Activated CD4-positive, alpha-beta T cell treated with anti-CD3 and anti-CD28 coated beads, Interleukin-2, amount 50 U/mL, for 1 hour (primary cell): ENCODE measurements at regions not wholly inside any gene's neighbourhood (a gene's known extent, or its start where the extent isn't known, plus 50 kb on each side); places are given as distances from the start of the nearest gene placed in this dataset.
"Not testable (repeated sequence)": the region's sequence is repeated elsewhere in the genome, so short reads cannot be mapped to it uniquely, and the experiment has no call there.

Source experiments
- DNase-seq: peaks from one replicate; pipeline ENCODE4 v3.0.0-alpha.2; 2020

DNA sequence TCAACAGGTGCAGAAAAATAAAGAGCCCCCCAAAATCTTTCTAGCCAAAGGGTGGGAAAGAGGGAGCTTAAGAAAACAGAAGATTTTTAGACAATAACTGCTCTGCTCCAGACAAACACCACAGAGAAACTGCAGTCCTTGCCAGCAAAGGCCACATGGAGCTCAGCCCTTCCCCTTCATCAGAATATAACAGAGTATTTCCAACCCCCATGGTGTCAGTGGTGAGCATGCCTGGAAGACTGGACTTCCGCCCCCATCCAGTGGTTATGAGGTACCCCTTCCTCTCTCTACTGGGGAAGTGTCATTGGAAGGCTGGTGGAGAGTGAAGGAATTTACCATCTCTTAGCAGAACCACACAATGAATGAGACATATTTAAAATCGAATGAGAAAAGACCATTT, 1007.3 kb upstream of the CELF2 start:
- DNase-seq = no peak

DNA sequence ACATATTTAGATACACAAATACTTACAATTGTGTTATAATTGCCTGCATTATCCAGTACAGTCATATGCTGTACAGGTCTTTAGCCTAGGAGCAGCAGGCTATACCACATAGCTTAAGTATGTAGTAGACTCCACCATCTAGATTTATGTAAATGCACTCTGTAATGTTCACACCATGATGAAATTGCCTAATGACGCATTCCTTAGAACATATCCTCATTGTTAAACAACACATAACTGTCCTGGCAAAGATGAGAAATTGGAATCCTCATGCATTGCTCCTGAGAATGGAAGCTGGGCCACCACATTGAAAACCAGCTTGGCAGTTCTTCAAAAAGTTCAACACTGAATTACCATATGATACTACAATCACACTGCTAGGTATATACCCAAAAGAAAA, 1002.8 kb upstream of the CELF2 start:
- DNase-seq = no peak

DNA sequence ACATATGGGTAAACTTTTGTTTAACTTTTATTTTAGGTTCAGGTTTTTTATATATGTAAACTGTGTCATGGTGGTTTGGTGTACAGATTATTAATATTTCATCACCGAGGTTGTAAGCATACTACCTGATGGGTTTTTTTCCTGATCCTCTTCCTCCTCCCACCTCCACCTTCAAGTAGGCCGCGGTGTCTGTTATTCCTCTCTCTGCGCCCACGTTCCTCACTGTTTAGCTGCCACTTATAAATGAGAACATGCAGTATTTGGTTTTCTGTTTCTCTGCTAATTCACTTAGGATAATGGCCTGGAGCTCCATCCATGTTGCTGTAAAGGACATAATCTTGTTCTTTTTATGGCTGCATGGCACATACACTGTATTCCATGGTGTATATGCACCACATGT, 1000.0 kb upstream of the CELF2 start:
- no peak for DNase-seq

DNA sequence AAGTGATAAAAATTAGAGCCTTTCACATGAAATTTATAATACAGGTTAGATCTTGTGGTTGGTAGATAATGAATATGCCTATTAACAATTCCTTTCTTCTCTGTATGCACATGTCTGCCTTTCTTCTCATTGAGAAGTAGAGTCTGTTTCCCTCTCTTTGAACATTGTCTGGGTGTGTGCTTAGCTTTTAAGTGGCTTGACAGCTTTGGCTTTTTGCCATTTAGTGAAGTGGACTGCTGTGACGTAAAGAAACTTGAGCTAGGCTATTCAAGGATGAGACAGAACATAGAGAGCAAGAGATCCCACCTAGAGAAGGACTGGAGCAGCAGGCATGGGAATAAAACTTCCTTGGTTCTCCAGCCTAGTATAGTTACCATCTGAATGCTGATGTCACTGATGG, 996.7 kb upstream of the CELF2 start:
- no peak for DNase-seq

DNA sequence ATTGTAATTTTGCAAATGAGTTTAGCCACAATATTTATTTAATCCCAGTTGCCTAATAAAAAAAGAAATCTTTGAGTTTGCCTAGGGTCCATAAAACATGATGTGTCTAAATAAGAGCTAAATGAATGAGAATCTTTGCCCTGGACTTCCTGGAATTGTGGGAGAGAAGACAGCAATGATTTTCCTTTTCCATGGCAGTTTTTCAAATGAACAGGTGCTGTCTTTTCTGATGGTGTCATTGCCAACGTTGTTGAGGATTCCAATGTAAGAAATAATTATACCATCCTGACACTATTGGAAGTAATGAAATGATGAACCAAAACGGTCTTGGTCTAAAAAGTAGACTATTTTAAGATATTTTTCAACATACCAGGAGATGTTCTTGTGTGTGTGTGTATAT, 984.7 kb upstream of the CELF2 start:
- no peak for DNase-seq

DNA sequence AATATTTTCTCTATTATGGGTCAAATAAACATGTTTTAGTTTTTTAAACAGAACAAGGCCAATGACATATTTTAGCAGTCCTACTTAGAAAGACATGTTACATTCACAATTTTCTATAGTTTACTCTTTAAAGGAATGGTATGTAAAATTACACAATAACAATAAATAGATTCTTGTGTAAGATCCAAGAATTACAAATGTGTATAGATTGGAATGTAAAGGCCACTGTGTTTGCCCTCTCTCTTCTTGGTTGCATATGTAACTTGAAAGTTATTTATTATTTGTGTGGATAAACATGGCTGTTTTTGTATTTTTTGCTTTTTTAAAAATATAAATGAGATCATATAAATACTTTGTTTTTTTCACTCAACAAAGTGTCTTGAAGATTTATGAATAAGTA, 979.3 kb upstream of the CELF2 start:
- no peak for DNase-seq

DNA sequence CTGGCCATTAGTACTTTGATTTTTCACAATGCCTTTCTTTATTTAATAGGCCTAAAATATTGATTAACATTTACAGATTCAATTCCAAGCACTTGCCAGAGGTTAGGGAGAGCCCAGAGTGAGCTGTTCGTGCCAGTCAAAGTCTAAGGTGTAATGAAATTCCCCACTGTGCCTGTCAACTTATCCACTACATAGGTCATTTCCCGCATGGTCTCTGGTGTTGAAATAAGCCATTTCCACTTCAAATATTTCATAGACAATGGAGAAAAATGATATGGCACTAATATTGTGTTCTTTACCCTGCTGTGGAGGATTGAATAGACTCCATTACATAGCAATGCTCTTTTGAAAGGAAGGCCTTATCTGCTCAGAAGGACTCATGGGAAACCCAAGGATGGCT, 978.1 kb upstream of the CELF2 start:
- DNase-seq = no peak

DNA sequence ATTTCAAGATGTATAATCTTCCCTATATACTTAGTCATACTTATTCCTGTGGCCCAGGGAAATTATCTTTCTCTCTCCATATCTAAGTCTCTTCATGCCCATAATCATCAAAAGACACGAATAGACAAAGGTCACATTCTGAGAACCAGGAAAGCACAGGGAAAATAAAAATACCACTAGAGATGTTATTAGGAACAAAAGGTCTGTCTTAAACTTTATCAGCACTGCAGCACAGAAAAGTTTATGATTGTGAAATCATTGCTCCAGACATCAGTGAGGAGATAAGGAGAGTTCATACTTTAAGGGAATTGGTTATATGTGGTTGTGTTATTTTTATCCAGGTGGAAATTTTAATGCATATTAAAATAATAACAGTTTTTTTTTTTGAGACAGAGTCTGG, 974.6 kb upstream of the CELF2 start:
- DNase-seq = no peak

DNA sequence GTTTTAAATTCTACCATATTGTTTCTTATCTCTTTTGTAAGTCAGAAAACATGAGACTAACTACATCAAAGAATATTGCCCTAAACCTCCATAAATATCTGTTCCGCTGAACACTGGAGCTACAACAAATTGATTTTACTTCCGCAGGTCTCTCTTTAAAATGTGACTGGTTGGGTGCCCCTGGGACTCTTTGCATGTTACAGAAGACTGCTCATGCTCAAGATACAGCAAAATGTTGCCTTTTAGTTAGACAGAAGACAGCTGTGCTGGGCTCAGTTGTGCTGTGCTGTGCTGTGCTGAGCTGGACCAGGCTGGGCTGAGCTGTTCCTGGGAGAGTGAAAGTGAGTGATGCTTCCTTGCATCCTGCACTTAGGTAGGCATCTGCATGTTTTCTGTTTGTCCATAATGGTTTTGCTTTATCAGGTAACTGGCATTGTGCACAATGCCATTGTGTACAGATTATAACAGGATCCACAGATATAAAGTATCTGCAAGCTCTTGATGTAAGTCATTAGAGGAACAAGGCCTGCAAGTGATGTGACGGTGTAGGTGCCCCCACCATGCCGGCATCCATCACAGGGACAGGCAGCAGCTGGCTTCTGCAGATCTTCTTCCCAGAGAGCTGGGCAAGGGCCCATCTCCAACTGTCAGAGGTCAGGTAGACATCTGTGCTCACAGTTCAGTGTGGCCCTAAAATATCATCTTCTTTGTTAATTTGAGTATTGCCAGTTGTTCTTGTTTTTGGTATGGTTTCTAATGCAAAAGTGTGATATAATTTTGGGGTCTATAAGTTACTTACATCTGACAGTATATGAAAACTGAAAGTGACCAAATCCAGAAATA, 972.5 kb upstream of the CELF2 start:
- DNase-seq = no peak

DNA sequence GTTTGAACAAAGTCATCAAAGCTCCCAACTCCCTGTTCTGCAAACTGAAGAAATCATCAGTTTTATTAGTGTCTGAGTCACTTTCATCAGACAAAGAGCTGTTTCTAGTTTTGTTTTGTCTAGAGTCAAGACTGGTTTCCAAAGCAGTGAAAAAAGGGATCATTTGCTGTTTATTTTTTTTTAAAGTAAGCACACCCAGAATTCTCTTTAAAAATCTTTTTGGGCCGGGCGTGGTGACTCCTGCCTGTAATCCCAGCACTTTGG, 972.0 kb upstream of the CELF2 start:
- no peak for DNase-seq

DNA sequence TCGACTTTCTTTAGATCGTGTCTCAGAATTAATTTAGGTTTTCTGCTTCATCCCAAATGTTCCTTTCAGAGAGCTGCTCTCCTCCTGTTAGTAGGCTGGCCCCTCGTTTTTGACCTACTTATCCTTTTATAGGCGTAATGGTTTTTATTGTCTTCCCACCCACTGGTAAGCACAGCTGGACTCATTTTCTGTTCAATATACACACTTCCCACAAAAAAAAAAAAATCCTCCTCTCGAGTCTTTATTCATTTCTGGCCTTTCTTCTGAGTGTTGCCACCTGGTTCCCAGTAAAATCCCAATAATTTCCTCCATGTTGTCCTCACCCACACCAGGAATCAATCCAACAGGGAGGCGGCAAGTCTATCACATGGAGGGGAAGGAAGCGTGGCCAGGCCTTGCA, 970.2 kb upstream of the CELF2 start:
- DNase-seq = no peak

DNA sequence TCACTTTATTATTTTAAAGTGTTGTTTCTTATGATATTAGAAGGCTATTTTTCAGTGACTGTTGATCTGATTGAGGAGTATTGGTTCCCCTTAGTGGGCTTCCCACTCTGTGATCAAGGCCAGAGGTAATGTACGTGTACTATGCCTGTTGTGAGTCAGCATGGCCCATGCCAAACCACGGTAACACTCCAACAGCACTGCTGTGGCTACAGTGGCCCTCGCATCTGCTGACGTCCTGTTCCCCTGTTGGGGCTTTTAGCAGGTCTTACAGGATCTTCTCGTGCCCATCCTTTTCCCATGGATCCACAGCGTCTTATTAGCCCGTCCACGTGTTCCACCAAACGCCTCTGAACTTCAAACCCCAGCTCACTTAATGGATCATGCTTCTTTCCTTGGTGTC, 964.6 kb upstream of the CELF2 start:
- no peak for DNase-seq

DNA sequence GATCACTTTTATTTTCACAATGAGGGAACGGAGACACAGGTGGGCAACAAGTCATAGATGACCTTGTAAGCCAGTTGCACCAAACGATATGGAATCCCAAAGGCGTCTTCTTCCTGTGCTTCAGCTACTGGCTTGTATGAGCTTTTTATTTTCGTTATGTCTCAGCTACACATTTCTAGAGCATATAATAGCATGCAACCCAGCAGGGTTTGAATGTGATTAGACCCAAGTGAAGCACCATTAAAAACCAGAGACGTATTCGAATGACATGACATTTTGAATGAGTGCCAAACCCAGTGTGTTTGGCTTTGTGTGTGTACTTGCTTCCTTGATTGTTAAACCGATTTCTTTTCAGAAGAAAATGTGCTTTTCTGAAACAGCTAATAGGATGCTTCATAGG, 963.2 kb upstream of the CELF2 start:
- no peak for DNase-seq

DNA sequence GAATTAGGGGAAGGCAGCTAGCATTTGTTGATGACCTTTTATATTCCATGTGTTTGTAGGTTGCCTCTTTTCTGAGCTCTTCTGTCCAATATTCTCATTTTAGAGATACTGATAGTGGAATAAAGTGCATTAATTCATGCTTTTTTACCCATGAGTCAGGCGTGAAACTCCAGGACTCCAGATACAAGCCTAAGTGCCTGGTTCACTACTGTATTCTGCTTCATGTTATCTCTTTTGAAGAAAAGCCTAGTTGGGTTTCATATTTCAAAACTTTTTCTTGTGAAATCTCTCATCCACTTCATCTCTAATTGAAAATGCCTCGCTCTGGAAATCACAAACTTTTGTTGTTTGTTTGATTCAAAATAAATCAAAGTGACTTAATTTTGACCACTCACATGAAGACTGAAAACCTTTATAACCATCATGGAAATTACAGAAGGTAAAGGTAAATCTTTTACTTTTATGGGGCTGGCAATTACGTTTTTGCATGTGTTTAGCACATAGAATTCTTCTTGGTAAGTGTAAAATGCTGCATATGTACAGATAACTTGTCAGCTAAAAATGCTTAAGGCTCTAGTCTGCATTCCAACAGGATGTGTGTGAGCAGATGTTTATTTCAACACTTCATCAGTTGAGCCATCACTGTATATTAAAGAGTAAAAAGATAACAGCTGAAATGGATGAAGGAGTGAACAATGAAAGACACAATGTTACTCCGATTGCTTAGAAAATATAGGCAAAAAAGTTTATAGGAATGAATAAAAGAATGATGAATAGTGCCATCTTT, 961.8 kb upstream of the CELF2 start:
- no peak for DNase-seq

DNA sequence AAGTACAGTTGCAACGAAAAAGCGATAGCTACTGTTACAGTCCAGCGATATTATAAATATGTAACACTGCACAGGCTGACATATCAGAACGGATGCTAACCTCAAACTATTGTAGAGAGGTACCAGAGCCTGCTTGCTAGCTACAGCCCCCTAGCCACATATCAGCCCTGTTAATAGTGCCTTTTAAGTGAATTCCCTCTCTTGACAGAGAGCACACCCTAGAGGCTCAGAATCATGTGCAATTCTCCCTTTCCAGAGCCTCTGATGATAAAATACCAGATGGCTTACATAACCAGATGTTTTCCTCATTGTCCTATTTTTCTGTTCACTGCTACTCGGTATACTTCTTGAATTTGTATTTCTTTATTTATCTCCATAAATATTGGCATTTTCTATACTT, 960.7 kb upstream of the CELF2 start:
- DNase-seq = no peak

DNA sequence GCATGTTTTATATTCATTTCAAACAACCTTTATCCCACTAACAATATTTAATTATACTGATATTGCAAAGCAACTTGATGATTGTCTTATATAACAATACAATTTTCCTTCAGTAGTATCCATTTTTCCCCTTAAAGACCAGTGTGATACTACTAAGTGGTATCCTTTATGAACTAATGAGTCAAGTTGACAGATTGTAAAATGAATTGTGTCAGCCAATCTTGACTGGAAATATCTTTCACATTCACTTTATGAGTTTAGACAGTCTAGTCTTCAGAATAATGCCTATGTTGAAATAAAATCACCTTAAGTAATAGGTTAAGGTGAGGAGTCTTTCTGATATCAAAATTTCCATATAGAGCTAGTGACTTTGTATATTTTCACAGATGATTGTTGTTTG, 950.0 kb upstream of the CELF2 start:
- no peak for DNase-seq

DNA sequence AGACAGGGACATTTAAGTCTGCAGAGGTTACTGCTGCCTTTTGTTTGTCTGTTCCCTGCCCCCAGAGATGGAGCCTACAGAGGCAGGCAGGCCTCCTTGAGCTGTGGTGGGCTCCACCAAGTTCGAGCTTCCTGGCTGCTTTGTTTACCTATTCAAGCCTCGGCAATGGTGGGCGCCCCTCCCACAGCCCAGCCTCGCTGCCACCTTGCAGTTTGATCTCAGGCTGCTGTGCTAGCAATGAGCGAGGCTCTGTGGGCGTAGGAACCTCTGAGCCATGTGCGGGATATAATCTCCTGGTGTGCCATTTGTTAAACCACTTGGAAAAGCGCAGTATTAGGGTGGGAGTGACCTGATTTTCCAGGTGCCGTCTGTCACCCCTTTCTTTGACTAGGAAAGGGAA, 942.8 kb upstream of the CELF2 start:
- DNase-seq = not testable (repeated sequence)

DNA sequence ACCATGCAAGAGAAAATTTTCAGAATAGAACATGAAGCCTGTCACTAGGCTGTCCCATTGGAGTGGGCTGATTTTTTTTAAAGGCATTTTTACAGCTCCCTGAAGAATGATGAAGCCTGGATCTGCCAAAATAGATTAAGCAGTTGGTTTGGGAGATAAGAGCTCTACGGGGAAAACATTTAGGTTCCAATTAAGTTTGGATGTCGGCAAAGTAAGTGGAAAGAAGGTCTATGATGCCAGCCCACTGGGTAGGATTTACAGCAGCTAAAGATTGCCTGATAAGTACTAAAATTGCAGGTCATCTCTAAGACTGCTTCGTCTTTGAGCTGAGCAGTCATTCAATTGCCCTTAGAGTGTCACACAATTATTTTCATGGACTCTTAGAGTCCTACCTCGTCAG, 939.2 kb upstream of the CELF2 start:
- DNase-seq = no peak

DNA sequence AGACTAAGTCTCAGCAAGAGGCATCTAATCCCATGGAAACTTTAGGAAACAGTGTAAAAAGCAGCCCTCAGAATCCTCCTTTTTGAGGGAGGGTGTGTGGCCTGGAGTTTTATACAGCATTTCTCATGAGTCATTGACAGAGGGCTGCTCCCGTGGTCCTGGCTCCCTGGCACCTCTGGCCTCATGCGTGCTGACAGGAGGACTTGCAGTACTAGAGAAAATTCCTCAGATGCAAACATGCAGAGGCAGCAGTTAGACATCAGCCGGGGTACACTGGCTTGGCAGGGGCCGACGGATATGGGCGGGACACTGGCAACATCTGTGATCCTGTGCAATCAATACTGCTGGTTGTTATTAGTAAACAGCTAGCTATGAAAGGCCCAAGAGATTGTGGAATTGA, 925.1 kb upstream of the CELF2 start:
- no peak for DNase-seq

DNA sequence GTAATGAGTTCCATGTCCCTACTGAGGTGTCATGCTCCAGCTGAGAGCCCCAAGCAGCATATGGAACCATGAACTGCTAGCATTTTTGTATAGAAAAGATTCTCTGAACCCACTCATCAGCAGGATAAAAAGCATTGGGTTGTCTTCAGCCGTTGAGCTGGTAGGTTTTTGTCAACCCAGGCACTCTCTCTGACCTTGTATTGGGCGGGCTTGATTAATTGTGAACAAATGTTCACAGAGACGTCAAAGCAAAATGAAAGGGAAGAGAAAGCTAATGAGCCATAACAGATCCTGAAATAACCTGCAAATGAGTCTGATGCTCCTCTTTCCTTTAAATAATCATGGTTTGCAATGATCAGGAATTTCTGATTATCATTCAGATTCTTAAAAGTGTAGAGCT, 924.7 kb upstream of the CELF2 start:
- no peak for DNase-seq

DNA sequence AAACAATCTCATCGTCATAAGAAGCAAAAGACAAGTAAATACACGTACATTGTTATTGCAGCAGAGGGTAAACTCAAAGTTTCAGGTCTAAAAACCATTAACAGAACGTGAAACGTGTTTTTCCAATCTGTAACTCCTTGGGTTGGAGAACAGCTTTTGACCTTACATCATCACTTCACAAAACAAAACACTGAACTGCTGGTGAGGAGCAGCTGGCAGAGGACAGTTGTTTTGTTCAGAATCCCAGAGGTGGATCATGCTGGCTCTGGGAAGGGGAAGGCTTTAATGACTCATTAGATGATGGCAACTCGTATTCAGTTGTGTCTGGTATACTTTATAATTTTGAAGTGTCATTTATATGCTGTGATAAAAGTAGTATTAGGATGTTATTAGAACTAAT, 923.0 kb upstream of the CELF2 start:
- DNase-seq = no peak

DNA sequence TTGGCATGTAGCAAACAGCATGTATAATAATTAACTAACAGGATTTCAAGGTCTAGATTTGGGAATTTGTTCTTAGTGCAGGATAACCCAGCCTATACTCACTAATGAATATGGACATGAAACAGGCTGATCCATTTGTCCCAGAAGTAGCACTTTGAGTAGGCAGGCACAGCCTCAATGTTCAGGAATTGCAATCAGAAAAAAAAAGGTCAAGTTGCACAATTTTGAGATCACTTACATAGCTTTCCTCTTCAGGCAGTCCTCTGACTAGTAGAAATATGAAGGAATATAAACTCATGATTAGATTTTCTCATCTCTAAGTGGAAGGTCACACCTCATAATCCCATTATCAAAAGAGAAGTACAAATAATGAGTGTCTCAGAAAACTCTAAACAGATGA, 921.4 kb upstream of the CELF2 start:
- DNase-seq = no peak

DNA sequence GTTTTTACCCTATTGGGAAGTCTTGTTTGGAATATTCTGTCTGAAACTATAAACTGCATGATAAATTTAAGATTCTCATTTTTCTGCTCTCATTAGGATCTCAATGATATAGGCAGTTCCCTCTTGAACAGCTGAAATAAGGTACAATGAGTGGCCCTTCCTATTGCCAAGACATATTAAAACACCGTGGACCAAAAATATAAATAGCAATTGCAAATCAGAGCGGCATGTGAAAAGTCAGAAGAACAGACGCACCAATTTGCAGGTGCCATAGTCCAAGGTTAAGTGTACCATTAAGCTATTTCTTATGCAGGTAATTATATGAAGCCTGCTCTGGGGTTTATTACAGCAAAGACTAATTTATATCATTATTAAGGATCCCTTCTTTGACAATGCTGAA, 920.8 kb upstream of the CELF2 start:
- no peak for DNase-seq

DNA sequence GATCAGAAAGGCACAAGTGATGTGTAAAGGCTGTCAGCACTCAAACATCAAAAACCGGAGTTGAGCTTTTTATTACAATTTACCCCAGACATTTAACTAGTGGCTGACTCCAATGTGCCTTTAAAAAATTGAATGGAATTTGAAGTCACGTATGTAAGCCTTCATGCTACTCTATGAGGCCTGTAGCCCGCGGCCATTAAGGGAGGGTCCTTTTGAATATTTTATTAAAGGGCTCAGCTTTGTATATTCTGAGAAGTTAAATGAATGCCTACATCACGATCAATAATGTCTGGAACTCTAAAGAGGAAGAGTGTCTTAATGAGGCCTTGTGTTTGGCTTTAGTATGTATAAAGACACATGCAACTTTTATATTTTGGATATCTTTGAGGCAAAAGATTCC, 916.6 kb upstream of the CELF2 start:
- DNase-seq = no peak
